Fibroblast of lung (primary cell): ENCODE measurements at regions not wholly inside any gene's neighbourhood (a gene's known extent, or its start where the extent isn't known, plus 50 kb on each side); places are given as distances from the start of the nearest gene placed in this dataset.

Experiments
- DNase-seq, 2 donors: peaks; one replicate each; pipeline versions ENCODE4 v3.0.0 to v3.0.0-alpha.2; 2010; ENCODE audit warnings: low read depth in 2 of 2
- H2AFZ ChIP-seq: 2 replicates; pipeline ENCODE4 v1.5.1; 2012; ENCODE audit warnings: low read length, control low read depth, inconsistent platforms
- H3K27ac ChIP-seq: 2 replicates; pipeline ENCODE4 v1.5.1; 2011; ENCODE audit warnings: low read length, control low read depth; ENCODE audit not compliant: insufficient read depth
- H3K27me3 ChIP-seq: 2 replicates; pipeline ENCODE4 v1.5.1; 2011; ENCODE audit warnings: mild to moderate bottlenecking, low read length; ENCODE audit not compliant: control insufficient read depth, insufficient read depth
- H3K36me3 ChIP-seq: 2 replicates; pipeline ENCODE4 v1.5.1; 2011; ENCODE audit warnings: low read length; ENCODE audit not compliant: control insufficient read depth, insufficient read depth
- H3K4me1 ChIP-seq: 2 replicates; pipeline ENCODE4 v1.5.1; 2011; ENCODE audit warnings: low read length; ENCODE audit not compliant: control insufficient read depth, insufficient read depth; ENCODE audit errors: extremely low read depth
- H3K4me2 ChIP-seq: 2 replicates; pipeline ENCODE4 v1.5.1; 2011; ENCODE audit warnings: low read length, control low read depth; ENCODE audit not compliant: insufficient read depth; ENCODE audit errors: extremely low read depth
- H3K4me3 ChIP-seq, 4 experiments: fragments of 200-600 bp in 1 of 4; sonication (generic) in 1 of 4; replicated peaks in 1 of 4; 2 replicates each; pipeline ENCODE4 v1.5.1; 2011 to 2016; ENCODE audit warnings: low read length in 4 of 4, low read depth in 3 of 4, mild to moderate bottlenecking in 3 of 4, control low read depth in 2 of 4, inconsistent platforms in 1 of 4, mixed read lengths in 1 of 4; ENCODE audit not compliant: insufficient read depth in 1 of 4; ENCODE audit errors: control extremely low read depth in 1 of 4
- H3K79me2 ChIP-seq: 2 replicates; pipeline ENCODE4 v1.5.1; 2012; ENCODE audit warnings: mild to moderate bottlenecking, low read length, inconsistent platforms; ENCODE audit not compliant: control insufficient read depth, insufficient read depth
- H3K9ac ChIP-seq: 2 replicates; pipeline ENCODE4 v1.5.1; 2011; ENCODE audit warnings: mild to moderate bottlenecking, low read length, control low read depth; ENCODE audit not compliant: insufficient read depth
- H3K9me3 ChIP-seq: 2 replicates; pipeline ENCODE4 v1.5.1; 2012; ENCODE audit warnings: low read depth, low read length; ENCODE audit not compliant: control insufficient read depth, insufficient read depth
- H4K20me1 ChIP-seq: 2 replicates; pipeline ENCODE4 v1.5.1; 2011; ENCODE audit warnings: low read length; ENCODE audit not compliant: control insufficient read depth, insufficient read depth; ENCODE audit errors: extremely low read depth
- EZH2 ChIP-seq: IDR thresholded peaks from 2 replicates; pipeline ENCODE4 v1.5.1; 2012; ENCODE audit warnings: low read length, control low read depth, mild to moderate bottlenecking; ENCODE audit errors: missing control alignments
- TF ChIP-seq, protein P1 (sequence below), 2 donors: IDR thresholded peaks in 1 of 2; conservative IDR thresholded peaks in 1 of 2; 1 replicate in 1 of 2; 2 replicates in 1 of 2; pipeline ENCODE4 v1.5.1; 2011 to 2012; ENCODE audit warnings: low read length in 2 of 2, control low read depth in 1 of 2, inconsistent platforms in 1 of 2, low read depth in 1 of 2, mild to moderate bottlenecking in 1 of 2

DNA sequence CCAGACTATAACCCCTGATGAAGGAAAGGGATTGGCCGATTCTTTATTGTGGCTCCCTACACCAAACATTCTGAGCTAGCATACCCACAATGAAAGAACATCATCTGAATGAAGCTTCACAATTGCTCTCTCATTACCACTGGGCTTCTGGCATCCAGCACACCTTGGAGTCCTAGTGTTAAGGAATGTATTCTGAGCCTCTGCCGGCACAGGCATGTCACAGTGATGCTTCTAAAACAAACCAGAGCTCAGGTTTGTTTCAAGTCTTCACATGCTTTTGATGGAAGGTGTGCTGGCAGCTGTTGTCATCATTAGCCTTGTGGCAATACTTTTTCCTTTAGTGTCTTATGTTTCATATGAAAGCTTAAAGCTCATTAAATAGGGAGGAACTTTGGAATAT lies 76.3 kb upstream of the RBBP8 start:
- Histone ChIP-seq H3K27me3 (peaks cover 2% of the 10 kb centered on the region), H3K36me3 (no peaks in the 10 kb centered on the region), H3K4me2 (no peak overlapping the region), H3K4me1 (no peaks in the 10 kb centered on the region), H3K9me3 (no peaks in the 10 kb centered on the region), H3K9ac (no peak overlapping the region), H4K20me1 (no peaks in the 10 kb centered on the region), H3K27ac (no peak overlapping the region), H2AFZ (no peak overlapping the region), H3K4me3 (no peak overlapping the region), H3K79me2 (no peaks in the 10 kb centered on the region)
- no peak for TF ChIP-seq EZH2
- TF ChIP-seq, protein P1, sequence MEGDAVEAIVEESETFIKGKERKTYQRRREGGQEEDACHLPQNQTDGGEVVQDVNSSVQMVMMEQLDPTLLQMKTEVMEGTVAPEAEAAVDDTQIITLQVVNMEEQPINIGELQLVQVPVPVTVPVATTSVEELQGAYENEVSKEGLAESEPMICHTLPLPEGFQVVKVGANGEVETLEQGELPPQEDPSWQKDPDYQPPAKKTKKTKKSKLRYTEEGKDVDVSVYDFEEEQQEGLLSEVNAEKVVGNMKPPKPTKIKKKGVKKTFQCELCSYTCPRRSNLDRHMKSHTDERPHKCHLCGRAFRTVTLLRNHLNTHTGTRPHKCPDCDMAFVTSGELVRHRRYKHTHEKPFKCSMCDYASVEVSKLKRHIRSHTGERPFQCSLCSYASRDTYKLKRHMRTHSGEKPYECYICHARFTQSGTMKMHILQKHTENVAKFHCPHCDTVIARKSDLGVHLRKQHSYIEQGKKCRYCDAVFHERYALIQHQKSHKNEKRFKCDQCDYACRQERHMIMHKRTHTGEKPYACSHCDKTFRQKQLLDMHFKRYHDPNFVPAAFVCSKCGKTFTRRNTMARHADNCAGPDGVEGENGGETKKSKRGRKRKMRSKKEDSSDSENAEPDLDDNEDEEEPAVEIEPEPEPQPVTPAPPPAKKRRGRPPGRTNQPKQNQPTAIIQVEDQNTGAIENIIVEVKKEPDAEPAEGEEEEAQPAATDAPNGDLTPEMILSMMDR (conservative IDR thresholded peaks at IDR 0.05 in 1 of 2, IDR thresholded peaks at IDR 0.05 in 1 of 2; ENCODE audit: low read depth in 1 of 2, low read length in 2 of 2), result no peak
- DNase-seq, result no peak

DNA sequence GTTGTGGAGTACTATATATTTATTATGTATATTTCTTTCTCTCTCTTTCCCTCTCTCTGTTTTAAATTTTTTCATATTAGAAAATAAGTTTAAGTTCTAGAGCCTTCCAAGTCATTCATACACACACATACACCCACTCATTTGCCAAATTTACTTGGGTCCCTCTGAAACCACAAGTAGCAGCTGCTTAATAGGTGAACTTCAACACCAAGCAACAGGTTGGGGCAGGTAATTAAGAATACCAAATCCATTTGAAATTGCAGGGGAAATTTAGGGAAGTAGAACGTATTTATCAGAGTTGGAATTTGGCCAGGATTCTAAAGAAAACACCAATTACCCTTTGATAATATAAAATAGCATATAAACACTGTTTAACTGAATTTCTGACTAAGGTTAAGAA lies 75.0 kb upstream of the RBBP8 start:
- TF ChIP-seq, protein P1 (conservative IDR thresholded peaks at IDR 0.05 in 1 of 2, IDR thresholded peaks at IDR 0.05 in 1 of 2; ENCODE audit: low read depth in 1 of 2, low read length in 2 of 2), result no peak
- no peak for TF ChIP-seq EZH2
- Histone ChIP-seq H3K79me2 (no peaks in the 10 kb centered on the region), H3K36me3 (no peaks in the 10 kb centered on the region), H3K4me1 (no peaks in the 10 kb centered on the region), H2AFZ (no peak overlapping the region), H4K20me1 (no peaks in the 10 kb centered on the region), H3K27me3 (peaks cover 2% of the 10 kb centered on the region), H3K9me3 (no peaks in the 10 kb centered on the region), H3K4me3 (no peak overlapping the region), H3K27ac (no peak overlapping the region), H3K9ac (no peak overlapping the region), H3K4me2 (no peak overlapping the region)
- DNase-seq, result no peak

DNA sequence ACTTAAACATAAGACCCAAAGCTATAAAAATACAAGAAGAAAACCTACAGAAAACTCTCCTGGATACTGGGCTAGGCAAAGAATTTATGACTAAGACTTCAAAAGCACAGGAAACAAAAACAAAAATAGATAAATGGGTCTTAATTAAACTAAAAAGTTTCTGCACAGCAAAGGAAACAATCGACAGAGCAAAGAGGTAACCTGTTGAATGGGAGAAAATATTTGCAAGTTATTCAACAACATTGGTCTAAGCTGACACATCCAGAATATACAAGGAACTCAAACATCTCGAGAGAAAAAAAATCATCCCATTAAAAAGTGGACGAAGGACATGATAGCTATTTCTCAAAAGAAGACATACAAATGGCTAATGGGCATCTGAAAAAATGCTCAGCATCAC lies 72.3 kb upstream of the RBBP8 start:
- Histone ChIP-seq H3K4me1 (no peaks in the 10 kb centered on the region), H2AFZ (no peak overlapping the region), H3K4me3 (no peak overlapping the region), H3K27ac (no peak overlapping the region), H3K79me2 (no peaks in the 10 kb centered on the region), H4K20me1 (no peaks in the 10 kb centered on the region), H3K9ac (no peak overlapping the region), H3K27me3 (peaks cover 2% of the 10 kb centered on the region), H3K36me3 (no peaks in the 10 kb centered on the region), H3K4me2 (no peak overlapping the region), H3K9me3 (no peaks in the 10 kb centered on the region)
- TF ChIP-seq EZH2, result no peak
- no peak for DNase-seq
